Retinal pigment epithelial cell (primary cell): ENCODE measurements at regions not wholly inside any gene's neighbourhood (a gene's known extent, or its start where the extent isn't known, plus 50 kb on each side); places are given as distances from the start of the nearest gene placed in this dataset.
"Not testable (repeated sequence)": the region's sequence is repeated elsewhere in the genome, so short reads cannot be mapped to it uniquely, and the experiment has no call there.

Experiments used
- DNase-seq: peaks from one replicate; pipeline ENCODE4 v3.0.0-alpha.2; 2010; ENCODE audit warnings: low read depth
- H3K4me3 ChIP-seq: 2 replicates; pipeline ENCODE4 v1.5.1; 2011; ENCODE audit warnings: mild to moderate bottlenecking, low read length, control low read depth, moderate library complexity
- TF ChIP-seq, protein P1 (sequence below): conservative IDR thresholded peaks from 2 replicates; pipeline ENCODE4 v1.5.1; 2011; ENCODE audit warnings: low read depth, low read length, control low read depth, inconsistent platforms

DNA sequence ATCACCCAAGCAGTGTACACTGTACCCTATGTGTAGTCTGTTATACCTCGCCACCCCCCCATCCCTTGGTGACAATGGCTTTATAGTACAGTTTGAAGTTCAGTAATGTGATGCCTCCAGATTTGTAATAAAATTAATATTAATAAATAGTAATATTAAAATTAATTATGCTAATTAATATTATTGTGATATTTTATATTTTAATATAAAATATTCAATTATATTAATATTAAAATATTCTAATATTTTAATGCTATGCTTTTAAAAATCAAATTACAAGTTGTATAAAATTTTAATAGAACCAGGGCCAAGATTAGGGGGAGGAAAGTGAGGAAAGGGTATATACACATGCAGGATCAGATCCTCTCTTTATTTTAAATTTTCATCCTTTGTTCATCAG is 147.7 kb upstream of the MAP3K1 start:
- DNase-seq = no peak
- H3K4me3 ChIP-seq = no peak overlapping the region
- TF ChIP-seq, protein P1, sequence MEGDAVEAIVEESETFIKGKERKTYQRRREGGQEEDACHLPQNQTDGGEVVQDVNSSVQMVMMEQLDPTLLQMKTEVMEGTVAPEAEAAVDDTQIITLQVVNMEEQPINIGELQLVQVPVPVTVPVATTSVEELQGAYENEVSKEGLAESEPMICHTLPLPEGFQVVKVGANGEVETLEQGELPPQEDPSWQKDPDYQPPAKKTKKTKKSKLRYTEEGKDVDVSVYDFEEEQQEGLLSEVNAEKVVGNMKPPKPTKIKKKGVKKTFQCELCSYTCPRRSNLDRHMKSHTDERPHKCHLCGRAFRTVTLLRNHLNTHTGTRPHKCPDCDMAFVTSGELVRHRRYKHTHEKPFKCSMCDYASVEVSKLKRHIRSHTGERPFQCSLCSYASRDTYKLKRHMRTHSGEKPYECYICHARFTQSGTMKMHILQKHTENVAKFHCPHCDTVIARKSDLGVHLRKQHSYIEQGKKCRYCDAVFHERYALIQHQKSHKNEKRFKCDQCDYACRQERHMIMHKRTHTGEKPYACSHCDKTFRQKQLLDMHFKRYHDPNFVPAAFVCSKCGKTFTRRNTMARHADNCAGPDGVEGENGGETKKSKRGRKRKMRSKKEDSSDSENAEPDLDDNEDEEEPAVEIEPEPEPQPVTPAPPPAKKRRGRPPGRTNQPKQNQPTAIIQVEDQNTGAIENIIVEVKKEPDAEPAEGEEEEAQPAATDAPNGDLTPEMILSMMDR = no peak

DNA sequence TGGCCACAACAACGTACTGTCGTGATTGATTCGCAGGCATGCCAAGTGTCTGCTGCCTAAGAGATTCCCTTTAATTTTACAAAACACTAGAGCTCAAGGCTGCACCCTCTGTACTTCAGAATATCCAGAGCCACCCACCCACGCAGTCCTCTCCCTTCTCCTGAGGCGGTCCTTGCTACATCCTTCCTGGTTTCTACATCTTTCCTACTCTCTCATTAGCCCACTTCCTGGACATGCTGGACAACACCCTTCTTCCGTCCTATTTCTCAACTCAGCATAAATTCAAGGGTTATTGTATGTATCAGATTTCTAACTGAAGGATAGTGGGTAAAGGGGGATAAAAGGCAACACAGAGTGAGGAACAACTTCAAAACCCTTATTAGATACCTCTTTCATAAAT is 148.4 kb upstream of the MAP3K1 start:
- no peak overlapping the region for H3K4me3 ChIP-seq
- TF ChIP-seq, protein P1 = no peak
- DNase-seq = no peak

DNA sequence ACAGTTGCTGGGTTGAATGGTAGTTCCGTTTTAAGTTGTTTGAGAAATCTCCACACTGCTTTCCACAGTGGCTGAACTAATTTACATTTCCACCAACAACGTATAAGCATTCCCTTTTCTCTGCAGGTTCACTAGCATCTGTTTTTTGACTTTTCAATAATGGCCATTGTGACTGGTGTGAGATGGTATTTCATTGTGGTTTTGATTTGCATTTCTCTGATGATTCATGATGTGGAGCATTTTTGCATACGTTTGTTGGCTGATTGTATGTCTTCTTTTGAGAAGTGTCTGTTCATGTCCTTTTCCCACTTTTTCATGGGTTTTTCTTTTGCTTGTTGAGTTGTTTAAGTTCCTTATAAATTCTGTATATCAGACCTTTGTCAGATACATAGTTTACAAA is 150.2 kb upstream of the MAP3K1 start:
- not testable (repeated sequence) for DNase-seq, H3K4me3 ChIP-seq

DNA sequence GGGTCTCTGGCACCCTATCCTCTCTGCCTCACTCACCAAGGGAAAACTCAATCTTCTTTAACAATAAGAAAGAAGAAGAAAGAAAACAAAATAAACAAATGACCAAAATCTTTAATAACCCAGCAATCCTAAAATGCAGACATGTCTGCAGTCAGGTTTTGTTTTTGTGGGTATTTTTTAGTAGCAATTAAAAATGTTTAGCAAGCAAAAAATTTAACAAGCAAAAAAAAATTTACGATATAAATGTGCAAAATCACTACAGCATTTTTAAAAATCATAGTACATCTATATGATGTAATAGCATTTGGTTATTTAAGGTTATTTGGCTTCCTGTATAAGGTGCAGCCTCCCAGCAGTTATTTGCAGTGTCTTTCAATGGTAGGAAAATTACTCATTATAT is 151.3 kb upstream of the MAP3K1 start:
- no peak overlapping the region for H3K4me3 ChIP-seq
- TF ChIP-seq, protein P1 = no peak
- DNase-seq = no peak

DNA sequence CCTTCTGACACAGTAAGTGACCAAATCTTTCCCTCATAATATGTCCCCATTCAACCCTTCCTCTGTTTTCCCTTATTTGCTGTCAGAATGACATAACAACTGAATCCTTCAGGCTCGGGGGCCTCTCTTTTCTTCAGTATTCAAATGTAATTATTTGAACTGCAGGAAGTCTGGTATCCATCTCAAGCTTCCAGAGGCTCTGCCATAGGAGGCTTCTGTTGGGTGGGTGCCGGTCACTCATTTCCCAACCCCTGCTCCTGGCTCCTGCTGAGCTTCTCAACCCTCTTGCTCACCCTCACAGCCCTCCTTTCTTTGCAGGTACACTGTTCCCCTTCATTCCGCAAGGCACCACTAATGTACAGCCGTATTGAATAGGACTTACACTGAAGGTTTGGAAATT is 151.8 kb upstream of the MAP3K1 start:
- TF ChIP-seq, protein P1 = no peak
- H3K4me3 ChIP-seq = no peak overlapping the region
- DNase-seq = no peak

DNA sequence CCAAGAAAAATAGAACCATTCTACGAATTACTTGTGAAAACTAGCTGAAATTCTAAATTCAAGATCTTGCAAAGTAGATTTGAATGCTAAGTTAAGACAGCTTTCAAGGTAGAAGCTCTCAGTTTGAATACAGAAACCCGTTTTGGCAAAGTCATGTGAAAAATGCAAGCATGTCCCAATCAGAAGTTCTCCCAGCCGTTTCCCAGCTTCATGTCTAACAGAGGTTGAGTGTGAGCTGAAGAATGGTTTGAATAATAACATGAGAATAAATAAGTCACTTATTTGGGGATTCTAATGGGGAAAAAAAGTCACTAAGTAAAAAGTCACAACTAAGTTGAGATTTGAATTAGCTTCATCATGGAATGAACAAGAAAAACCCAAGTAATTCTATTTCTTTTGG is 152.5 kb upstream of the MAP3K1 start:
- TF ChIP-seq, protein P1 = no peak
- no peak overlapping the region for H3K4me3 ChIP-seq

DNA sequence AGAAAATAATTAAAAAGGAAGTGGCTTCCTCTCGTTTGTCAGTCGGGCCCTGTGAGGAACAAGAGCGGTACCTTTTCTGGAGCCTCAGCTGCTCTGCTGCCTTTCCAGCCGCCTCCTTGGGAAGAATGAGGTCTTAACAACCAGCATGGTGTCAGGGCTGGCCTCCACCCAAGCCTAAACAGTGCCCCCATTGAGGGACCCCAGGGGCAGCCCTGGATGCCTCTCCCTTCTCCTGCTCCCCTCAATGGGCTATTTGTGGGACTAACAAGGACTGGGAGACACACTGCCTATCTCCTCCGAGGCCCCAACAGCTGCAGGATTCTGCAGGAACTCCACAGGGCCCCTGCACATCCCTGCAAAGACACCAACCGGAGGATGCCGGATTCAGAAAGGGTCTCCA is 155.4 kb upstream of the MAP3K1 start:
- TF ChIP-seq, protein P1 = no peak
- H3K4me3 ChIP-seq = no peak overlapping the region
- DNase-seq = no peak

More for the DNA sequence above, 152.5 kb upstream of the MAP3K1 start:
- DNase-seq = no peak

DNA sequence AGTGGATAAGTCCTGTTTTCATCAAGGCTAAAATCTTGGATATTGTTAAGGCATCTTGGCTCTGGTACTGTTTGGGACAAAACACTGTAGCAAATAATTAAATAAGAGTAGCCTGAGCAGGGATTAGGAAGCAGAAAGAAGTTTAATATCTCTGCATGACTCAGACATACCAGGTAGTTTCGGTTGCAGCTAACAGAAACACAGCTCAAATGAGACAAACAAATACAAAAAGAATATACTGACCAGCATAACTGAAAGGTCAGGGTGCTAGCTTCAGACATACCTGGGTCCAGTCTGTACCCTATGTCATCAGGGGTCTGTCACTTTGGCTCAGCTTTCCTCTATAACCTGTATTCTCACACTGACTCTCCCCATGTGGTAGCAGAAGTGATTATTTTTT is 156.4 kb upstream of the MAP3K1 start:
- TF ChIP-seq, protein P1 = no peak
- no peak overlapping the region for H3K4me3 ChIP-seq
- DNase-seq = no peak
